NB4 (cell line): ENCODE measurements at regions not wholly inside any gene's neighbourhood (a gene's known extent, or its start where the extent isn't known, plus 50 kb on each side); places are given as distances from the start of the nearest gene placed in this dataset.

ENCODE experiments used
- CTCF ChIP-seq: IDR thresholded peaks from one replicate; pipeline ENCODE4 v1.5.1; 2012; ENCODE audit warnings: low read depth, low read length
- POLR2A ChIP-seq: IDR thresholded peaks from 2 replicates; pipeline ENCODE4 v1.6.1; 2011; ENCODE audit warnings: mild to moderate bottlenecking; ENCODE audit not compliant: insufficient read length; ENCODE audit errors: extremely low read depth

GRCh38 chr1:242629396-242629795 lies 104.9 kb upstream of the PLD5 start:
- no peak for TF ChIP-seq POLR2A
- TF ChIP-seq CTCF, result no peak
